Caco-2 (cell line): ENCODE measurements at regions not wholly inside any gene's neighbourhood (a gene's known extent, or its start where the extent isn't known, plus 50 kb on each side); places are given as distances from the start of the nearest gene placed in this dataset.

Experiments
- BruUV-seq: library from RNA; stranded (reverse); fragments of 400-500 nt; replicated peaks from 2 replicates; lab custom pipeline; 2021; lab: Mats Ljungman, UMichigan
- CTCF ChIA-PET: fragments of 300-600 bp; sonication (Branson Sonifier 250); formaldehyde crosslinking; loops from one replicate; lab custom pipeline; 2022; ENCODE audit warnings: antibody characterized with exemption; lab: Charles Lee
- POLR2A ChIA-PET: fragments of 300-600 bp; sonication (Branson Sonifier 250); formaldehyde crosslinking; loops from one replicate; lab custom pipeline; 2022; ENCODE audit warnings: antibody characterized with exemption; lab: Charles Lee
- DNase-seq, 2 experiments: peaks; one replicate each; pipeline versions ENCODE4 v3.0.0 to v3.0.0-alpha.2; 2020 to 2022
- H3K27me3 ChIP-seq: replicated peaks from 2 replicates; pipeline ENCODE4 v1.6.0; 2011; ENCODE audit warnings: low read length; ENCODE audit not compliant: control insufficient read depth, insufficient read depth
- H3K36me3 ChIP-seq: 2 replicates; pipeline ENCODE4 v1.5.1; 2011; ENCODE audit warnings: low read length; ENCODE audit not compliant: control insufficient read depth, insufficient read depth
- H3K4me1 ChIP-seq: fragments of 250-450 bp; sonication (Bioruptor Pico); 2 replicates; pipeline ENCODE4 v1.5.1; 2020; ENCODE audit warnings: mild to moderate bottlenecking
- H3K4me3 ChIP-seq: 2 replicates; pipeline ENCODE4 v1.5.1; 2011; ENCODE audit warnings: low read depth, mild to moderate bottlenecking, control low read depth, low read length
- H3K9me3 ChIP-seq: fragments of 250-450 bp; sonication (Bioruptor Pico); 2 replicates; pipeline ENCODE4 v1.5.1; 2020; ENCODE audit warnings: mild to moderate bottlenecking, moderate library complexity
- H3K27ac Mint-ChIP-seq: one replicate; pipeline ENCODE4 v1.8.0; 2022; ENCODE audit warnings: mixed read lengths; ENCODE audit not compliant: unreplicated experiment
- H3K27me3 Mint-ChIP-seq: one replicate; pipeline ENCODE4 v1.8.0; 2022; ENCODE audit warnings: mixed read lengths; ENCODE audit not compliant: insufficient read depth, unreplicated experiment
- H3K36me3 Mint-ChIP-seq: one replicate; pipeline ENCODE4 v1.8.0; 2022; ENCODE audit warnings: mild to moderate bottlenecking, mixed read lengths; ENCODE audit not compliant: insufficient read depth, unreplicated experiment
- H3K4me1 Mint-ChIP-seq: one replicate; pipeline ENCODE4 v1.8.0; 2022; ENCODE audit warnings: low read depth, mixed read lengths; ENCODE audit not compliant: unreplicated experiment
- H3K4me3 Mint-ChIP-seq: one replicate; pipeline ENCODE4 v1.8.0; 2022; ENCODE audit warnings: mild to moderate bottlenecking, moderate library complexity, mixed read lengths; ENCODE audit not compliant: unreplicated experiment
- H3K9me3 Mint-ChIP-seq: one replicate; pipeline ENCODE4 v1.8.0; 2022; ENCODE audit warnings: mixed read lengths; ENCODE audit not compliant: unreplicated experiment
- CTCF ChIP-seq, 2 experiments: fragments of 200-600 bp in 1 of 2; IDR thresholded peaks; 1 replicate in 1 of 2; 2 replicates in 1 of 2; pipeline versions ENCODE4 v1.5.1 to v1.8.0; 2011 to 2022; ENCODE audit warnings: antibody characterized with exemption in 1 of 2, control low read depth in 1 of 2, inconsistent platforms in 1 of 2, low read depth in 1 of 2, low read length in 1 of 2, mild to moderate bottlenecking in 1 of 2, moderate library complexity in 1 of 2; ENCODE audit not compliant: insufficient read depth in 1 of 2, severe bottlenecking in 1 of 2, unreplicated experiment in 1 of 2
- intact Hi-C: fragments of 100-400 bp; cut with micrococcal nuclease; formaldehyde crosslinking; loops from one replicate; pipeline ENCODE4 v1.10.0; 2022; ENCODE audit not compliant: unreplicated experiment

- no peaks in the 10 kb centered on the region for H3K4me1 Mint-ChIP-seq
- H3K27ac Mint-ChIP-seq = no peak overlapping the region
- BruUV-seq = no TSS peak
- Histone ChIP-seq H3K4me3 (no peak overlapping the region), H3K4me1 (no peaks in the 10 kb centered on the region), H3K36me3 (no peaks in the 10 kb centered on the region), H3K9me3 (no peaks in the 10 kb centered on the region), H3K27me3 (no peaks in the 10 kb centered on the region)
- no peaks in the 10 kb centered on the region for H3K36me3 Mint-ChIP-seq
- H3K27me3 Mint-ChIP-seq = peaks cover 4% of the 10 kb centered on the region
- TF ChIP-seq CTCF (IDR thresholded peaks at IDR 0.05; ENCODE audit: insufficient read depth in 1 of 2, low read depth in 1 of 2, low read length in 1 of 2, severe bottlenecking in 1 of 2, unreplicated experiment in 1 of 2) = no peak
- no peak overlapping the region for H3K4me3 Mint-ChIP-seq
- POLR2A ChIA-PET = no interaction called here
- intact Hi-C loops = no loop called here
- DNase-seq = no peak
- no peaks in the 10 kb centered on the region for H3K9me3 Mint-ChIP-seq
- CTCF ChIA-PET = no interaction called here
These were observed 102.4 kb upstream of the SOX1 start for GRCh38 chr13:111964411-111965035.

GRCh38 chr13:111965466-111966214, 101.3 kb upstream of the SOX1 start:
- Histone ChIP-seq H3K4me3 (no peak overlapping the region), H3K36me3 (no peaks in the 10 kb centered on the region), H3K9me3 (no peaks in the 10 kb centered on the region), H3K27me3 (no peaks in the 10 kb centered on the region), H3K4me1 (no peaks in the 10 kb centered on the region)
- H3K27me3 Mint-ChIP-seq = peaks cover 4% of the 10 kb centered on the region
- H3K9me3 Mint-ChIP-seq = no peaks in the 10 kb centered on the region
- ChIA-PET CTCF (no interaction called here), POLR2A (no interaction called here)
- H3K36me3 Mint-ChIP-seq = no peaks in the 10 kb centered on the region
- H3K27ac Mint-ChIP-seq = no peak overlapping the region
- no peak for TF ChIP-seq CTCF (IDR thresholded peaks at IDR 0.05; ENCODE audit: insufficient read depth in 1 of 2, low read depth in 1 of 2, low read length in 1 of 2, severe bottlenecking in 1 of 2, unreplicated experiment in 1 of 2)
- no peak overlapping the region for H3K4me3 Mint-ChIP-seq
- no peak for DNase-seq
- intact Hi-C loops = no loop called here
- no TSS peak for BruUV-seq
- no peaks in the 10 kb centered on the region for H3K4me1 Mint-ChIP-seq

- Histone ChIP-seq H3K4me3 (no peak overlapping the region), H3K36me3 (no peaks in the 10 kb centered on the region), H3K9me3 (no peaks in the 10 kb centered on the region), H3K27me3 (no peaks in the 10 kb centered on the region), H3K4me1 (no peaks in the 10 kb centered on the region)
- H3K4me1 Mint-ChIP-seq = no peaks in the 10 kb centered on the region
- H3K27ac Mint-ChIP-seq = no peak overlapping the region
- H3K36me3 Mint-ChIP-seq = no peaks in the 10 kb centered on the region
- no TSS peak for BruUV-seq
- H3K27me3 Mint-ChIP-seq = peaks cover 7% of the 10 kb centered on the region
- CTCF ChIA-PET = no interaction called here
- TF ChIP-seq CTCF (IDR thresholded peaks at IDR 0.05; ENCODE audit: insufficient read depth in 1 of 2, low read depth in 1 of 2, low read length in 1 of 2, severe bottlenecking in 1 of 2, unreplicated experiment in 1 of 2) = no peak
- no peak for DNase-seq
- intact Hi-C loops = no loop called here
- H3K4me3 Mint-ChIP-seq = no peak overlapping the region
- POLR2A ChIA-PET = no interaction called here
- no peaks in the 10 kb centered on the region for H3K9me3 Mint-ChIP-seq
These were observed 100.0 kb upstream of the SOX1 start for GRCh38 chr13:111966933-111967332.
